ENCODE measurements at regions not wholly inside any gene's neighbourhood (a gene's known extent, or its start where the extent isn't known, plus 50 kb on each side); places are given as distances from the start of the nearest gene placed in this dataset.

DNA sequence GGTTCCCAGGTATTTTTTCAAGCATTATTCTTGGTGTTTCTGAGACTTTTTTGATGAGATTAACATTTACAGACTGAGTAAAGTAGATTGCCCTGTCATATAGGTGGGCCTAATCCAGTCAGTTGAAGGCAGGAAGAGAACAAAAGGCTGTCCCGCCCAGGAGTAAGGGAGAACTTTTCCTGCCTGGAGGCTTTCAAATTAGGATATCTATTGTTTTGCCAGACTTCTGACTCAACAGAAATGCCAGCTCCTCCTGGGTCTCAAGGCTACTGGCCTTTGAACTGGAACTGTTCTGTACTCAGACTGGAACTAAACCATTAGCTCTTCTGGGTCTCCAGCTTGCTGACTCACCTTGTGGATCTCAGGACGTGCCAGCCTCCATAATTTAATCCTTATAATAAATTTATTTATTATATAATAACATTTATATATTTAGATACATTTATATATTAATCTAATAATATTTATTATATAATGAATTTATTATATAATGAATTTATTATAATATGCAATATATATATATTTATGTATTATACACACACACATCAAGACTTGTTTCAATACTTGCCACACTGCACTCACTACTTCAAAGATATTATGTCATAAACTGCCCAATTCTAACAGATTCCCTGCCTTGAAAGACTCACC, 510.8 kb upstream of the B3GALT2 start:
- POLR2A ChIA-PET, result interaction anchor here (0.6 to 1.4 kb wide), 4 partner anchors 15 to 1858 kb away, joined by 3 to 4 read pairs (median 3); no protein-coding TSS in a partner anchor

DNA sequence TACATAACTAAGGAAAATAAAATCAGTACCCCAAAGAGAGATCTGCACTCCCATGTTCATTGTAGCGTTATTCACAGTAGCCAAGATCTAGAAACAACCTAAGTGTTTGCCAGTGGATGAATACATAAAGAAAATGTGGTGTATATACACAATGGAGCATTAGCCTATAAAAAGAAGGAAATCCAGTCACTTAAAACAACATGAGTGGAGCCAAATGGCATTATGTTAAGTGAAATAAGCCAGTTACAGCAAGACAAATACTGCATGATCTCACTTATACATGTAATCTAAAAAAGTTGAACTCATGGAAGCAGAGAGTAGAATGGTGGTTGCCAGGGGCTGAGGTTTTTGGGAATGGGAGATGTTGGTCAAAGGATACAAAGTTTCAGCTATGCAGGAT, 508.3 kb upstream of the B3GALT2 start:
- intact Hi-C loops (cut with micrococcal nuclease), result no loop called here
- Mint-ChIP-seq H3K4me1 (ENCODE audit: insufficient read depth, unreplicated experiment) (peaks cover 5% of the 10 kb centered on the region), H3K36me3 (ENCODE audit: insufficient read depth, unreplicated experiment) (no peaks in the 10 kb centered on the region), H3K9me3 (ENCODE audit: unreplicated experiment) (no peaks in the 10 kb centered on the region), H3K4me3 (ENCODE audit: unreplicated experiment) (no peak overlapping the region), H3K27ac (ENCODE audit: low read depth, unreplicated experiment) (no peak overlapping the region), H3K27me3 (ENCODE audit: insufficient read depth, unreplicated experiment) (no peaks in the 10 kb centered on the region)
- POLR2A ChIA-PET, result no interaction called here
- CTCF ChIA-PET, result no interaction called here
- no TSS peak for BruUV-seq (replicated peaks)
- TF ChIP-seq, protein P1, sequence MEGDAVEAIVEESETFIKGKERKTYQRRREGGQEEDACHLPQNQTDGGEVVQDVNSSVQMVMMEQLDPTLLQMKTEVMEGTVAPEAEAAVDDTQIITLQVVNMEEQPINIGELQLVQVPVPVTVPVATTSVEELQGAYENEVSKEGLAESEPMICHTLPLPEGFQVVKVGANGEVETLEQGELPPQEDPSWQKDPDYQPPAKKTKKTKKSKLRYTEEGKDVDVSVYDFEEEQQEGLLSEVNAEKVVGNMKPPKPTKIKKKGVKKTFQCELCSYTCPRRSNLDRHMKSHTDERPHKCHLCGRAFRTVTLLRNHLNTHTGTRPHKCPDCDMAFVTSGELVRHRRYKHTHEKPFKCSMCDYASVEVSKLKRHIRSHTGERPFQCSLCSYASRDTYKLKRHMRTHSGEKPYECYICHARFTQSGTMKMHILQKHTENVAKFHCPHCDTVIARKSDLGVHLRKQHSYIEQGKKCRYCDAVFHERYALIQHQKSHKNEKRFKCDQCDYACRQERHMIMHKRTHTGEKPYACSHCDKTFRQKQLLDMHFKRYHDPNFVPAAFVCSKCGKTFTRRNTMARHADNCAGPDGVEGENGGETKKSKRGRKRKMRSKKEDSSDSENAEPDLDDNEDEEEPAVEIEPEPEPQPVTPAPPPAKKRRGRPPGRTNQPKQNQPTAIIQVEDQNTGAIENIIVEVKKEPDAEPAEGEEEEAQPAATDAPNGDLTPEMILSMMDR (IDR thresholded peaks at IDR 0.05; ENCODE audit: unreplicated experiment), result no peak
- DNase-seq (ENCODE audit: unreplicated experiment), result no peak

More for the DNA sequence above, 510.8 kb upstream of the B3GALT2 start:
- TF ChIP-seq, protein P1 (IDR thresholded peaks at IDR 0.05; ENCODE audit: unreplicated experiment), result no peak
- CTCF ChIA-PET, result interaction anchor here (0.6 kb wide), 1 partner anchor 120 kb away, joined by 3 read pairs; no protein-coding TSS in a partner anchor
- no TSS peak for BruUV-seq (replicated peaks)
- Mint-ChIP-seq H3K4me3 (ENCODE audit: unreplicated experiment) (no peak overlapping the region), H3K27me3 (ENCODE audit: insufficient read depth, unreplicated experiment) (no peaks in the 10 kb centered on the region), H3K36me3 (ENCODE audit: insufficient read depth, unreplicated experiment) (no peaks in the 10 kb centered on the region), H3K27ac (ENCODE audit: low read depth, unreplicated experiment) (no peak overlapping the region), H3K4me1 (ENCODE audit: insufficient read depth, unreplicated experiment) (peaks cover 11% of the 10 kb centered on the region), H3K9me3 (ENCODE audit: unreplicated experiment) (no peaks in the 10 kb centered on the region)
- peak; percentile 44 for DNase-seq (ENCODE audit: unreplicated experiment)
- intact Hi-C loops (cut with micrococcal nuclease), result no loop called here

DNA sequence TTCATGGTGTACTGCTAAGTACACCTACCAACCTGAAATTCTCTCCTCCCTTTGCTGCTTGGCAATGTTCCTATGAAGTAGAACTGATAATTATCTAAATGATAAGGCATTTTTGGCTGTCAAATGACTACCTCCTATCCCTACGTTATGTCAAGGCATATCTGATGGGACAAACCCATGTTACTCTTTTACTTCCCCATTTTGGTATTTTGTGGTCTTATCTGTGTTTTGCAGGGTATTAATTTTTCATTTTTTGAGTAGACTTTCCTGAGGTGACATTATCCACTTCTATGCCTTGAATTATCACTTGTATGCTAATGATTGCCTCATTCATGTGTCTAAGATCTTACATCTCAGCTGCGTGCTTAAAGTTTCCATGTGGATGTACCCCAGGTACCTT, 499.6 kb upstream of the B3GALT2 start:
- BruUV-seq (replicated peaks), result no TSS peak
- Mint-ChIP-seq H3K27ac (ENCODE audit: low read depth, unreplicated experiment) (no peak overlapping the region), H3K4me3 (ENCODE audit: unreplicated experiment) (no peak overlapping the region), H3K4me1 (ENCODE audit: insufficient read depth, unreplicated experiment) (no peaks in the 10 kb centered on the region), H3K36me3 (ENCODE audit: insufficient read depth, unreplicated experiment) (no peaks in the 10 kb centered on the region), H3K27me3 (ENCODE audit: insufficient read depth, unreplicated experiment) (no peaks in the 10 kb centered on the region), H3K9me3 (ENCODE audit: unreplicated experiment) (no peaks in the 10 kb centered on the region)
- intact Hi-C loops (cut with micrococcal nuclease), result no loop called here
- POLR2A ChIA-PET, result no interaction called here
- TF ChIP-seq, protein P1 (IDR thresholded peaks at IDR 0.05; ENCODE audit: unreplicated experiment), result no peak
- CTCF ChIA-PET, result interaction anchor here (0.7 kb wide), 1 partner anchor 418 kb away, joined by 3 read pairs; no protein-coding TSS in a partner anchor
- DNase-seq (ENCODE audit: unreplicated experiment), result no peak

DNA sequence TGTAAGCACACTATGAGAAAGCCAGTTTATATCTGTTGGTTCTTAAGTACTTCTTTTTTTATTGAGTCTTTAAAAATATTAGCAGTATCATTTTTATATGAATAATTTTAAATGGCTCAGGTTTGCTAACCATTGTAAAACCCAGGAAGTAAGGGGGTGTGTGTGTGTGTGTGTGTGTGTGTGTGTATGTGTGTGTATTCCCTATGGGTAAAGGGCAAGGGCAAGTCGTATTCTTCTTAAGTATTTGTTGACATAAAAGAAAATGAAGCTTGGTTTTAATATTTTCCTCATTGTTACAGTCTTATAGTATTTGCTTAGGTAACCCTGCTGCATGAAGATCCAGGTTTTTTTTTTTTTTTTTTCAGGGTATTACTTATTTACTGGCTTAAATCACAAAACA, 495.0 kb upstream of the B3GALT2 start:
- CTCF ChIA-PET, result interaction anchor here (0.6 kb wide), 2 partner anchors 192 to 493 kb away, joined by 3 read pairs; no protein-coding TSS in a partner anchor
- intact Hi-C loops (cut with micrococcal nuclease), result no loop called here
- no peak for DNase-seq (ENCODE audit: unreplicated experiment)
- no peaks in the 10 kb centered on the region for H3K4me1 Mint-ChIP-seq (ENCODE audit: insufficient read depth, unreplicated experiment)
- H3K27ac Mint-ChIP-seq (ENCODE audit: low read depth, unreplicated experiment), result no peak overlapping the region
- TF ChIP-seq, protein P1 (IDR thresholded peaks at IDR 0.05; ENCODE audit: unreplicated experiment), result no peak
- BruUV-seq (replicated peaks), result no TSS peak
- no peaks in the 10 kb centered on the region for H3K9me3 Mint-ChIP-seq (ENCODE audit: unreplicated experiment)
- no peaks in the 10 kb centered on the region for H3K36me3 Mint-ChIP-seq (ENCODE audit: insufficient read depth, unreplicated experiment)
- POLR2A ChIA-PET, result interaction anchor here (0.5 to 1.1 kb wide), 3 partner anchors 9 to 170 kb away, joined by 3 to 6 read pairs (median 5); no protein-coding TSS in a partner anchor
- H3K27me3 Mint-ChIP-seq (ENCODE audit: insufficient read depth, unreplicated experiment), result no peaks in the 10 kb centered on the region
- H3K4me3 Mint-ChIP-seq (ENCODE audit: unreplicated experiment), result no peak overlapping the region
